ENCODE measurements at regions not wholly inside any gene's neighbourhood (a gene's known extent, or its start where the extent isn't known, plus 50 kb on each side); places are given as distances from the start of the nearest gene placed in this dataset.

GRCh38 chr9:30301271-30301963 lies 2083.0 kb upstream of the ACO1 start (continued):
- no peak for TF ChIP-seq KDM2B (CRISPR knock-in tag; IDR thresholded peaks at IDR 0.05)
- no peak for TF ChIP-seq NR3C1 (CRISPR knock-in tag; IDR thresholded peaks at IDR 0.05)

- Histone ChIP-seq H4K20me1 (replicated peaks; ENCODE audit: control insufficient read depth, insufficient read depth, low read length) (no peaks in the 10 kb centered on the region), H2AFZ (ENCODE audit: low read depth, low read length) (no peak overlapping the region), H3K9ac (ENCODE audit: insufficient read depth in 1 of 2, low read depth in 2 of 2, low read length in 2 of 2) (no peak overlapping the region), H3K4me2 (ENCODE audit: insufficient read depth, low read length) (no peak overlapping the region), H3K4me3 (no peak overlapping the region), H3K9me3 (replicated peaks; ENCODE audit: control insufficient read depth, insufficient read depth, low read depth, low read length) (no peaks in the 10 kb centered on the region), H3K36me3 (ENCODE audit: control insufficient read depth, insufficient read depth, low read length) (no peaks in the 10 kb centered on the region), H3K9me1 (ENCODE audit: control insufficient read depth, insufficient read depth, low read length) (no peaks in the 10 kb centered on the region), H3K4me1 (replicated peaks in 1 of 2; ENCODE audit: control insufficient read depth in 2 of 2, insufficient read depth in 2 of 2, low read length in 2 of 2) (no peaks in the 10 kb centered on the region), H3K79me2 (ENCODE audit: control insufficient read depth, insufficient read depth, low read length) (no peaks in the 10 kb centered on the region), H3K27me3 (ENCODE audit: control insufficient read depth in 2 of 2, insufficient read depth in 2 of 2, low read length in 2 of 2) (no peaks in the 10 kb centered on the region), H3K27ac (ENCODE audit: extremely low read depth, low read depth, low read length) (no peak overlapping the region)
- in situ Hi-C loops (cut with MboI), result no loop called here
- CTCF ChIA-PET (ENCODE audit: low intra/inter-chr PET ratio), result no interaction called here
- intact Hi-C loops (cut with micrococcal nuclease), result no loop called here
- FAIRE-seq (no peak), ATAC-seq (no peak), DNase-seq (ENCODE audit: extremely low read depth in 1 of 4, low spot score in 3 of 4) (no peak)
- BruUV-seq (replicated peaks), result no TSS peak
- TF ChIP-seq MTA3 (IDR thresholded peaks at IDR 0.05; ENCODE audit: borderline replicate concordance) (no peak), ATF1 (CRISPR knock-in tag; IDR thresholded peaks at IDR 0.05) (no peak), ATF1 (tag; IDR thresholded peaks at IDR 0.05) (no peak), HIVEP1 (CRISPR knock-in tag; IDR thresholded peaks at IDR 0.05) (no peak), ZNF224 (CRISPR knock-in tag; IDR thresholded peaks at IDR 0.05) (no peak), HDAC2 (IDR thresholded peaks at IDR 0.05) (no peak)
- no CpG with 5 or more reads among the region's 2 CpGs for WGBS (ENCODE audit: insufficient coverage, low coverage, missing lambda C conversion rate)
- POLR2A ChIA-PET, result no interaction called here
These were observed 2073.7 kb upstream of the ACO1 start for GRCh38 chr9:30310711-30311110.

Data from K562 (cell line).